ENCODE measurements at regions not wholly inside any gene's neighbourhood (a gene's known extent, or its start where the extent isn't known, plus 50 kb on each side); places are given as distances from the start of the nearest gene placed in this dataset.

- DNase-seq (ENCODE audit: low spot score) = no peak
Observed at GRCh38 chr9:4384750-4385149, 84.9 kb upstream of the GLIS3 start.

- no peak for DNase-seq (ENCODE audit: low spot score)
Observed at GRCh38 chr9:4382722-4383317, 83.0 kb upstream of the GLIS3 start.

GRCh38 chr9:4381744-4382143 is 81.9 kb upstream of the GLIS3 start:
- no peak for DNase-seq (ENCODE audit: low spot score)

- no peak for DNase-seq (ENCODE audit: low spot score)
Observed at GRCh38 chr9:4380406-4380805, 80.5 kb upstream of the GLIS3 start.

GRCh38 chr9:4375424-4376200 is 75.7 kb upstream of the GLIS3 start:
- peak; percentile 34 for DNase-seq (ENCODE audit: low spot score)

GRCh38 chr9:4371108-4371507 is 71.2 kb upstream of the GLIS3 start:
- DNase-seq (ENCODE audit: low spot score) = no peak

GRCh38 chr9:4370501-4370900 is 70.6 kb upstream of the GLIS3 start:
- no peak for DNase-seq (ENCODE audit: low spot score)

- DNase-seq (ENCODE audit: low spot score) = peak; percentile 58
Observed at GRCh38 chr9:4366591-4367330, 66.9 kb upstream of the GLIS3 start.

GRCh38 chr9:4365055-4365454 is 65.2 kb upstream of the GLIS3 start:
- DNase-seq (ENCODE audit: low spot score) = peak; percentile 41

GRCh38 chr9:4362281-4362680 is 62.4 kb upstream of the GLIS3 start:
- DNase-seq (ENCODE audit: low spot score) = no peak

GRCh38 chr9:4359016-4359415 is 59.1 kb upstream of the GLIS3 start:
- DNase-seq (ENCODE audit: low spot score) = no peak

- DNase-seq (ENCODE audit: low spot score) = no peak
Observed at GRCh38 chr9:4357929-4358328, 58.1 kb upstream of the GLIS3 start.

GRCh38 chr9:4356306-4356705 is 56.4 kb upstream of the GLIS3 start:
- DNase-seq (ENCODE audit: low spot score) = no peak

GRCh38 chr9:4353236-4353635 is 53.4 kb upstream of the GLIS3 start:
- no peak for DNase-seq (ENCODE audit: low spot score)

GRCh38 chr9:4349816-4350418 is 50.0 kb upstream of the GLIS3 start:
- DNase-seq (ENCODE audit: low spot score) = no peak

Data from COLO829 (cell line).